ENCODE measurements at regions not wholly inside any gene's neighbourhood (a gene's known extent, or its start where the extent isn't known, plus 50 kb on each side); places are given as distances from the start of the nearest gene placed in this dataset.

DNA sequence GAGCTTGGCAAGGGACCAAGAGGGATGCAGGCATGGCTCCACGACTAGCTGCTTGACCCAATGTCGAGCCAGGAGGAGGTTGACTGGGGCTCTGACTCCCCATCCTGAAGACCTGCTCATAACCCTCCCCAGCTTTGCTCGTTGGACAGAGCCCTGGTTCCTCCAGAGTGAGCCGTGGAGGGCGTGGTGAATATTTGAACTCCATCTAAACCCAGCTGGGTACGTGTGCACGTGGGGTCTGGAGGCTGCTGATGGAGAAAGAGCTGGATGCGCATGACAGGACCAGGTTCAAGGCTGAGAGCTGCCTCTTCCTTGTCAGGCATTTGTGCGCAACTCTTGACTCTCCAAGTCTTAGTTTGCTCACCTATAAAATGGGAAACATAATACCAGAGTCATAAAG lies 282.8 kb downstream of the TLE3 start:
- Histone ChIP-seq H3K4me2 (ENCODE audit: insufficient read depth, low read length) (no peak overlapping the region), H3K9me3 (ENCODE audit: insufficient read depth, low read length, severe bottlenecking) (no peaks in the 10 kb centered on the region), H4K20me1 (ENCODE audit: insufficient read depth, low read length) (no peaks in the 10 kb centered on the region; the same call in 1 of the 2 replicates), H3K79me2 (ENCODE audit: insufficient read depth, low read length) (no peaks in the 10 kb centered on the region), H3K9ac (ENCODE audit: low read depth, low read length) (no peak overlapping the region), H3K4me3 (ENCODE audit: low read depth in 1 of 2, low read length in 2 of 2) (no peak overlapping the region), H3K4me1 (ENCODE audit: insufficient read depth, low read length) (no peaks in the 10 kb centered on the region), H2AFZ (ENCODE audit: low read depth, low read length) (no peak overlapping the region), H3K27ac (ENCODE audit: low read length) (no peak overlapping the region), H3K27me3 (ENCODE audit: insufficient read depth, low read length, poor library complexity) (peaks cover 7% of the 10 kb centered on the region), H3K36me3 (ENCODE audit: insufficient read depth, low read length) (no peaks in the 10 kb centered on the region)
- DNase-seq (no peak), ATAC-seq (ENCODE audit: insufficient read depth, low read depth) (no peak)
- TF ChIP-seq EZH2 (IDR thresholded peaks at IDR 0.05; ENCODE audit: borderline replicate concordance, low read depth, low read length, severe bottlenecking) (no peak), CTCF (IDR thresholded peaks at IDR 0.05; ENCODE audit: borderline replicate concordance, extremely low read depth, low read length, poor library complexity, severe bottlenecking) (no peak)

GRCh38 chr15:69815793-69816192 lies 281.9 kb downstream of the TLE3 start:
- no peaks in the 10 kb centered on the region for H3K4me1 ChIP-seq (ENCODE audit: insufficient read depth, low read length)
- no peak overlapping the region for H3K4me2 ChIP-seq (ENCODE audit: insufficient read depth, low read length)
- no peak for ATAC-seq (ENCODE audit: insufficient read depth, low read depth)
- H3K79me2 ChIP-seq (ENCODE audit: insufficient read depth, low read length) = no peaks in the 10 kb centered on the region
- no peaks in the 10 kb centered on the region; the same call in 1 of the 2 replicates for H4K20me1 ChIP-seq (ENCODE audit: insufficient read depth, low read length)
- peaks cover 7% of the 10 kb centered on the region for H3K27me3 ChIP-seq (ENCODE audit: insufficient read depth, low read length, poor library complexity)
- DNase-seq = no peak
- H3K27ac ChIP-seq (ENCODE audit: low read length) = no peak overlapping the region
- H3K36me3 ChIP-seq (ENCODE audit: insufficient read depth, low read length) = no peaks in the 10 kb centered on the region
- H3K9me3 ChIP-seq (ENCODE audit: insufficient read depth, low read length, severe bottlenecking) = no peaks in the 10 kb centered on the region
- no peak overlapping the region for H3K4me3 ChIP-seq (ENCODE audit: low read depth in 1 of 2, low read length in 2 of 2)
- TF ChIP-seq CTCF (IDR thresholded peaks at IDR 0.05; ENCODE audit: borderline replicate concordance, extremely low read depth, low read length, poor library complexity, severe bottlenecking) (no peak), EZH2 (IDR thresholded peaks at IDR 0.05; ENCODE audit: borderline replicate concordance, low read depth, low read length, severe bottlenecking) (no peak)
- H2AFZ ChIP-seq (ENCODE audit: low read depth, low read length) = no peak overlapping the region
- no peak overlapping the region for H3K9ac ChIP-seq (ENCODE audit: low read depth, low read length)

GRCh38 chr15:69816522-69816921 lies 281.2 kb downstream of the TLE3 start:
- H3K4me3 ChIP-seq (ENCODE audit: low read depth in 1 of 2, low read length in 2 of 2) = no peak overlapping the region
- no peaks in the 10 kb centered on the region for H3K79me2 ChIP-seq (ENCODE audit: insufficient read depth, low read length)
- peaks cover 7% of the 10 kb centered on the region for H3K27me3 ChIP-seq (ENCODE audit: insufficient read depth, low read length, poor library complexity)
- no peak overlapping the region for H2AFZ ChIP-seq (ENCODE audit: low read depth, low read length)
- no peaks in the 10 kb centered on the region for H3K4me1 ChIP-seq (ENCODE audit: insufficient read depth, low read length)
- DNase-seq = no peak
- H3K36me3 ChIP-seq (ENCODE audit: insufficient read depth, low read length) = no peaks in the 10 kb centered on the region
- no peak overlapping the region for H3K4me2 ChIP-seq (ENCODE audit: insufficient read depth, low read length)
- TF ChIP-seq CTCF (IDR thresholded peaks at IDR 0.05; ENCODE audit: borderline replicate concordance, extremely low read depth, low read length, poor library complexity, severe bottlenecking) (no peak), EZH2 (IDR thresholded peaks at IDR 0.05; ENCODE audit: borderline replicate concordance, low read depth, low read length, severe bottlenecking) (no peak)
- H3K9ac ChIP-seq (ENCODE audit: low read depth, low read length) = no peak overlapping the region
- no peak for ATAC-seq (ENCODE audit: insufficient read depth, low read depth)
- no peaks in the 10 kb centered on the region for H3K9me3 ChIP-seq (ENCODE audit: insufficient read depth, low read length, severe bottlenecking)
- no peak overlapping the region for H3K27ac ChIP-seq (ENCODE audit: low read length)
- H4K20me1 ChIP-seq (ENCODE audit: insufficient read depth, low read length) = no peaks in the 10 kb centered on the region; the same call in 1 of the 2 replicates

- no peak for ATAC-seq (ENCODE audit: insufficient read depth, low read depth)
- Histone ChIP-seq H3K79me2 (ENCODE audit: insufficient read depth, low read length) (no peaks in the 10 kb centered on the region), H3K4me3 (ENCODE audit: low read depth in 1 of 2, low read length in 2 of 2) (no peak overlapping the region), H3K4me1 (ENCODE audit: insufficient read depth, low read length) (no peaks in the 10 kb centered on the region), H3K9ac (ENCODE audit: low read depth, low read length) (no peak overlapping the region), H2AFZ (ENCODE audit: low read depth, low read length) (no peak overlapping the region), H3K4me2 (ENCODE audit: insufficient read depth, low read length) (no peak overlapping the region), H3K9me3 (ENCODE audit: insufficient read depth, low read length, severe bottlenecking) (no peaks in the 10 kb centered on the region), H4K20me1 (ENCODE audit: insufficient read depth, low read length) (no peaks in the 10 kb centered on the region), H3K36me3 (ENCODE audit: insufficient read depth, low read length) (no peaks in the 10 kb centered on the region), H3K27ac (ENCODE audit: low read length) (no peak overlapping the region), H3K27me3 (ENCODE audit: insufficient read depth, low read length, poor library complexity) (peaks cover 7% of the 10 kb centered on the region)
- DNase-seq = no peak
- no peak for TF ChIP-seq EZH2 (IDR thresholded peaks at IDR 0.05; ENCODE audit: borderline replicate concordance, low read depth, low read length, severe bottlenecking)
- no peak for TF ChIP-seq CTCF (IDR thresholded peaks at IDR 0.05; ENCODE audit: borderline replicate concordance, extremely low read depth, low read length, poor library complexity, severe bottlenecking)
Measured at GRCh38 chr15:69818529-69818928, 279.2 kb downstream of the TLE3 start.
